HepG2 (cell line): ENCODE measurements at regions not wholly inside any gene's neighbourhood (a gene's known extent, or its start where the extent isn't known, plus 50 kb on each side); places are given as distances from the start of the nearest gene placed in this dataset.

ENCODE experiments used
- ATAC-seq: fragments of 200-7000 bp; cut with Tn5 transposase; 3 replicates; pipeline ENCODE4 v1.9.1; 2020; ENCODE audit warnings: mild to moderate bottlenecking, moderate library complexity
- BruUV-seq: library from RNA; stranded (reverse); fragments of 400-500 nt; replicated peaks from 2 replicates; lab custom pipeline; 2021; lab: Mats Ljungman, UMichigan
- CTCF ChIA-PET: fragments of 300-600 bp; formaldehyde crosslinking; extraction: SDS; loops from one replicate; lab custom pipeline; 2021; ENCODE audit warnings: low total read pairs, inconsistent platforms, low intra/inter-chr PET ratio; lab: Yijun Ruan, JAX
- POLR2A ChIA-PET: fragments of 350-600 bp; sonication (Branson Sonifier 250); formaldehyde crosslinking; loops from one replicate; lab custom pipeline; 2020; ENCODE audit warnings: antibody characterized with exemption, inconsistent platforms; lab: Yijun Ruan, JAX
- DNase-seq: peaks from one replicate; pipeline ENCODE4 v3.0.0-alpha.2; 2015; ENCODE audit warnings: low spot score
- FAIRE-seq: peaks from 3 replicates; lab custom pipeline; 2011; peaks lifted over from hg19 to GRCh38; lab: Jason Lieb, UNC
- H2AFZ ChIP-seq: one replicate; pipeline ENCODE4 v1.6.1; 2011; ENCODE audit warnings: low read length, inconsistent platforms
- H3K27ac ChIP-seq: fragments of 300-600 bp; 3 replicates; pipeline ENCODE4 v1.8.0; 2011; ENCODE audit warnings: mixed run types, mild to moderate bottlenecking, mixed read lengths, low read length, inconsistent platforms; ENCODE audit not compliant: insufficient read depth; ENCODE audit errors: extremely low read length
- H3K27me3 ChIP-seq, 2 experiments: fragments of 200-600 bp in 1 of 2; 2 replicates in 1 of 2; 3 replicates in 1 of 2; pipeline versions ENCODE4 v1.6.0 to v1.8.0; 2011; ENCODE audit warnings: low read length in 2 of 2, mild to moderate bottlenecking in 2 of 2, moderate library complexity in 2 of 2, inconsistent platforms in 1 of 2; ENCODE audit not compliant: insufficient read depth in 2 of 2, control insufficient read depth in 1 of 2
- H3K36me3 ChIP-seq, 2 experiments: fragments of 200-600 bp in 1 of 2; replicated peaks in 1 of 2; 2 replicates in 1 of 2; 3 replicates in 1 of 2; pipeline versions ENCODE4 v1.5.1 to v1.8.0; 2011; ENCODE audit warnings: low read length in 2 of 2, inconsistent platforms in 1 of 2; ENCODE audit not compliant: insufficient read depth in 2 of 2, control insufficient read depth in 1 of 2
- H3K4me1 ChIP-seq: 2 replicates; pipeline ENCODE4 v1.5.1; 2012; ENCODE audit warnings: low read length, inconsistent platforms; ENCODE audit not compliant: insufficient read depth
- H3K4me2 ChIP-seq: 2 replicates; pipeline ENCODE4 v1.6.0; 2011; ENCODE audit warnings: low read depth, low read length, inconsistent platforms
- H3K4me3 ChIP-seq, 3 experiments: fragments of 200-600 bp in 1 of 3; sonication (generic), shearing (Covaris generic) in 1 of 3; replicated peaks in 1 of 3; 2 replicates each; pipeline ENCODE4 v1.5.1; 2011 to 2016; ENCODE audit warnings: low read length in 3 of 3, inconsistent platforms in 2 of 3, low read depth in 2 of 3, mild to moderate bottlenecking in 2 of 3, control low read depth in 1 of 3, mixed read lengths in 1 of 3; ENCODE audit not compliant: insufficient read depth in 1 of 3
- H3K79me2 ChIP-seq: one replicate; pipeline ENCODE4 v1.6.1; 2011; ENCODE audit warnings: low read length, inconsistent platforms; ENCODE audit not compliant: insufficient read depth
- H3K9ac ChIP-seq: 2 replicates; pipeline ENCODE4 v1.6.0; 2011; ENCODE audit warnings: mild to moderate bottlenecking, low read depth, low read length, inconsistent platforms; ENCODE audit not compliant: insufficient read depth
- H3K9me3 ChIP-seq: 2 replicates; pipeline ENCODE4 v1.5.1; 2012; ENCODE audit warnings: mild to moderate bottlenecking, low read length
- H4K20me1 ChIP-seq: 2 replicates; pipeline ENCODE4 v1.6.0; 2011; ENCODE audit warnings: inconsistent platforms, mild to moderate bottlenecking, low read length, moderate library complexity; ENCODE audit not compliant: insufficient read depth
- ATF3 ChIP-seq: sonication (generic); formaldehyde crosslinking; IDR thresholded peaks from 2 replicates; pipeline ENCODE4 v1.4.0; 2020; ENCODE audit warnings: missing genetic modification reagents
- HMGXB3 ChIP-seq: sonication (generic); formaldehyde crosslinking; IDR thresholded peaks from 2 replicates; pipeline ENCODE4 v1.4.0; 2020; ENCODE audit warnings: missing genetic modification reagents, borderline replicate concordance
- ONECUT2 ChIP-seq: sonication (generic); formaldehyde crosslinking; IDR thresholded peaks from 2 replicates; pipeline ENCODE4 v1.4.0; 2020; ENCODE audit warnings: missing genetic modification reagents
- RNF2 ChIP-seq: fragments of 450-650 bp; conservative IDR thresholded peaks from 2 replicates; pipeline ENCODE4 v1.6.1; 2016; ENCODE audit warnings: low read depth
- SKIL ChIP-seq: sonication (generic); formaldehyde crosslinking; IDR thresholded peaks from 2 replicates; pipeline ENCODE4 v1.8.0; 2022; ENCODE audit warnings: missing genetic modification reagents, mild to moderate bottlenecking, moderate library complexity, borderline replicate concordance
- SPEN ChIP-seq: sonication (generic); formaldehyde crosslinking; IDR thresholded peaks from 2 replicates; pipeline ENCODE4 v1.5.1; 2020; ENCODE audit warnings: low read depth, mild to moderate bottlenecking, missing genetic modification reagents
- THRA ChIP-seq: sonication (generic); formaldehyde crosslinking; IDR thresholded peaks from 2 replicates; pipeline ENCODE4 v1.4.0; 2020; ENCODE audit warnings: missing genetic modification reagents, borderline replicate concordance
- ZNF484 ChIP-seq: sonication (generic); formaldehyde crosslinking; IDR thresholded peaks from 2 replicates; pipeline ENCODE4 v1.5.1; 2020; ENCODE audit warnings: mild to moderate bottlenecking, low read depth, missing genetic modification reagents, borderline replicate concordance
- ZNF609 ChIP-seq: sonication (generic); formaldehyde crosslinking; IDR thresholded peaks from 2 replicates; pipeline ENCODE4 v1.4.0; 2020; ENCODE audit warnings: mild to moderate bottlenecking, missing genetic modification reagents, borderline replicate concordance
- ZNF766 ChIP-seq: sonication (generic); formaldehyde crosslinking; IDR thresholded peaks from 2 replicates; pipeline ENCODE4 v1.5.0; 2020; ENCODE audit warnings: missing genetic modification reagents, borderline replicate concordance
- ZNF772 ChIP-seq: sonication (generic); formaldehyde crosslinking; IDR thresholded peaks from 2 replicates; pipeline ENCODE4 v1.5.0; 2020; ENCODE audit warnings: mild to moderate bottlenecking, missing genetic modification reagents
- ZSCAN29 ChIP-seq: sonication (generic); formaldehyde crosslinking; conservative IDR thresholded peaks from 2 replicates; pipeline ENCODE4 v1.4.0; 2020; ENCODE audit warnings: mild to moderate bottlenecking, missing genetic modification reagents
- WGBS: methylation state at CpG from one replicate; pipeline ENCODE4 v1.1.6; 2017; ENCODE audit warnings: low lambda C conversion rate; 5-methylcytosine and 5-hydroxymethylcytosine counted together
- in situ Hi-C: cut with HindIII; loops from 2 replicates; pipeline ENCODE4 v1.10.0; 2017; ENCODE audit warnings: low pct_unique_long_range_greater_than_20kb; ENCODE audit not compliant: extremely low pct_ligation_motif_present
- intact Hi-C: fragments of 100-400 bp; cut with micrococcal nuclease; formaldehyde crosslinking; loops from one replicate; pipeline ENCODE4 v1.10.0; 2022; ENCODE audit not compliant: unreplicated experiment

- no TSS peak for BruUV-seq
- POLR2A ChIA-PET, result no interaction called here
- no peak for DNase-seq
- TF ChIP-seq ATF3 (no peak), ZNF484 (CRISPR knock-in tag) (no peak), SPEN (CRISPR knock-in tag) (no peak), THRA (CRISPR knock-in tag) (no peak), SKIL (no peak), ZNF766 (no peak), ONECUT2 (CRISPR knock-in tag) (no peak), ZNF609 (CRISPR knock-in tag) (no peak), RNF2 (no peak), ZNF772 (no peak), ZSCAN29 (CRISPR knock-in tag) (no peak), HMGXB3 (CRISPR knock-in tag) (no peak)
These were observed 1418.5 kb downstream of the PLA2G4A start for GRCh38 chr1:188247255-188247654.

More at GRCh38 chr1:188247255-188247654, 1418.5 kb downstream of the PLA2G4A start:
- H3K4me2 ChIP-seq, result no peak overlapping the region
- no peaks in the 10 kb centered on the region for H3K27me3 ChIP-seq
- no peak overlapping the region for H2AFZ ChIP-seq
- intact Hi-C loops, result no loop called here
- in situ Hi-C loops, result no loop called here
- no peaks in the 10 kb centered on the region for H3K79me2 ChIP-seq
- H4K20me1 ChIP-seq, result no peaks in the 10 kb centered on the region
- CTCF ChIA-PET, result no interaction called here
- whole genome bisulfite sequencing, result 0% methylated on average over 1 of the region's 1 CpG
- H3K4me3 ChIP-seq, result no peak overlapping the region
- H3K36me3 ChIP-seq, result no peaks in the 10 kb centered on the region
- no peak for ATAC-seq
- H3K9ac ChIP-seq, result no peak overlapping the region
- no peaks in the 10 kb centered on the region for H3K4me1 ChIP-seq
- no peaks in the 10 kb centered on the region for H3K9me3 ChIP-seq
- no peak for FAIRE-seq
- no peak overlapping the region for H3K27ac ChIP-seq
